ENCODE measurements at regions not wholly inside any gene's neighbourhood (a gene's known extent, or its start where the extent isn't known, plus 50 kb on each side); places are given as distances from the start of the nearest gene placed in this dataset.

DNA sequence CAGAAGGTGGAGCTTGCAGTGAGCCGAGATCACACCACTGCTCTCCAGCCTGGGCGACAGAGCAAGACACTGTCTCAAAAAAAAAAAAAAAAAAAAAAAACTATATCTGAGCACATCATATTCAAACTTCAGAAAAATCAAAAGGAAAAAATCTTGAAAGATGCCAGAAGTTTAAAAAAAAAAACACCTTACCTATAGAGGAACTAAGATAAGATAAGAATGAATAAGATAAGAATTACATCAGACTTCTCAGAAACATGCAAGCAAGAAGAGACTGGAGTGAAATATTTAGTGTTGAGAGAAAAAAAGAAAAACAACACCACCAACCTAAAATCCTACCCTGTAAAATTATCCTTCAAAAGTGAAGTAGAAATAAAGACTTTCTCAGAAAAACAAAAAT is 116.8 kb upstream of the ARID1B start:
- no peak overlapping the region for H3K4me3 ChIP-seq
- no peaks in the 10 kb centered on the region for H3K4me1 ChIP-seq (ENCODE audit: low read depth)
- intact Hi-C loops (cut with DNase I, micrococcal nuclease): no loop called here
- H3K9me3 ChIP-seq: no peaks in the 10 kb centered on the region
- no peak for DNase-seq
- ATAC-seq: no peak
- no peaks in the 10 kb centered on the region for H3K36me3 ChIP-seq (ENCODE audit: low read depth)
- TF ChIP-seq, protein P1, sequence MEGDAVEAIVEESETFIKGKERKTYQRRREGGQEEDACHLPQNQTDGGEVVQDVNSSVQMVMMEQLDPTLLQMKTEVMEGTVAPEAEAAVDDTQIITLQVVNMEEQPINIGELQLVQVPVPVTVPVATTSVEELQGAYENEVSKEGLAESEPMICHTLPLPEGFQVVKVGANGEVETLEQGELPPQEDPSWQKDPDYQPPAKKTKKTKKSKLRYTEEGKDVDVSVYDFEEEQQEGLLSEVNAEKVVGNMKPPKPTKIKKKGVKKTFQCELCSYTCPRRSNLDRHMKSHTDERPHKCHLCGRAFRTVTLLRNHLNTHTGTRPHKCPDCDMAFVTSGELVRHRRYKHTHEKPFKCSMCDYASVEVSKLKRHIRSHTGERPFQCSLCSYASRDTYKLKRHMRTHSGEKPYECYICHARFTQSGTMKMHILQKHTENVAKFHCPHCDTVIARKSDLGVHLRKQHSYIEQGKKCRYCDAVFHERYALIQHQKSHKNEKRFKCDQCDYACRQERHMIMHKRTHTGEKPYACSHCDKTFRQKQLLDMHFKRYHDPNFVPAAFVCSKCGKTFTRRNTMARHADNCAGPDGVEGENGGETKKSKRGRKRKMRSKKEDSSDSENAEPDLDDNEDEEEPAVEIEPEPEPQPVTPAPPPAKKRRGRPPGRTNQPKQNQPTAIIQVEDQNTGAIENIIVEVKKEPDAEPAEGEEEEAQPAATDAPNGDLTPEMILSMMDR (IDR thresholded peaks at IDR 0.05): no peak

DNA sequence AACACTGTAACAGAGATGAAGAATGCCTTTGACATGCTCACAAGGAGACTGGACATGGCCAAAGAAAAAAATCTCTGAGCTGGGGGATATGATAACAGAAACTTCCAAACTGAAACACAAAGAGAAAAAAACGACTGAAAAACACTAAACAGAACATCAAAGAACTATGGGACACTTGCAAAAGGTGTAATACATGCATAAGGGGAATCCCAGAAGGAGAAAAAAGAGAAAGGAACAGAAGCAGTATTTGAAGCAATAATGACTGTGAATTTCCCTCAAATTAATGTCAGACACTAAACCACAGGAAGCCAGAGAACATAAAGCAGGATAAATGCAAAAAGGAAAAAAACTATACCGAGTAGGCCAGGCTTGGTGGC is 117.4 kb upstream of the ARID1B start:
- TF ChIP-seq, protein P1 (IDR thresholded peaks at IDR 0.05): no peak
- intact Hi-C loops (cut with DNase I, micrococcal nuclease): no loop called here
- ATAC-seq (no peak), DNase-seq (no peak)
- Histone ChIP-seq H3K36me3 (ENCODE audit: low read depth) (no peaks in the 10 kb centered on the region), H3K4me1 (ENCODE audit: low read depth) (no peaks in the 10 kb centered on the region), H3K9me3 (no peaks in the 10 kb centered on the region), H3K4me3 (no peak overlapping the region)

DNA sequence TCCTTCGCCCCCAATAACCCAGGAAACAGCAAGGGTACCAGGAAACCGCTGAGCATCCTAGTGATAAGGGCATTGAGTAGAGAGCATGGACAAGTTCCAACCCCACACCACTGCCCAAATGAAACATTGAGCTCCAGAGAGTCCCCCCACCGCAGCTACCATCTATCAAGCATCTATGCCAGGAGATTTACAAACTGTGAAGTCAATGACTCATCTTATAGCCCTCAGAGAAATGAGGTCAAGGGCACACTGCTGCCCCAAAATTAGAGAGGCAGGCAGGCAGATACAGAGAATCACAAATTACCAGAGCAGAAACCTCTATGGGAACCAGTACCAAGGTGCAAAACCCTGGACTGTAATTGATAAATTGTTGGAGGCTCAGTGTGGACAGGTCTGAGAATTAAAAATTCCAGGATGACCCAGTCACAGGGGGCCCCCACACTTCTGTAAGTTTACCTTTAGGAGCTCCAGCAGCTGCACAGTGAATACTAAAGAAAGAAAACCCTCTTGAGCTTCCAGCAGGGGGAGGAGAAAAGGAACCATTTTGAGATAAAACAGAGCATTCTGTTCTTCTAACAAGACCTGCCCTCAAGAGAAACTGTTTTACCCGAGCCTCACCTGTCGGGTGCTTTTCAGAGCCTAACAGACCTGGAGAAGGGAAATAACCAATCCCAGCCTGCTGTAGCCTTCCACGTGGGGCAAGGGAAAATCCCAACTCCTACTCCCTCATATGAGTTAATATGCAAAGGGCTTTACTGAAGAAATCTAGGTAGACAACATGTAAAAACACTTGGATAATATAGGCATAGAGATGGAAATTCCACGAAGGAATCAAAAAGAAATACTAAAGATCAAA is 118.0 kb upstream of the ARID1B start:
- intact Hi-C loops (cut with DNase I, micrococcal nuclease): no loop called here
- no peaks in the 10 kb centered on the region for H3K36me3 ChIP-seq (ENCODE audit: low read depth)
- DNase-seq: no peak
- H3K4me3 ChIP-seq: no peak overlapping the region
- TF ChIP-seq, protein P1 (IDR thresholded peaks at IDR 0.05): no peak
- ATAC-seq: no peak
- H3K9me3 ChIP-seq: no peaks in the 10 kb centered on the region
- no peaks in the 10 kb centered on the region for H3K4me1 ChIP-seq (ENCODE audit: low read depth)

DNA sequence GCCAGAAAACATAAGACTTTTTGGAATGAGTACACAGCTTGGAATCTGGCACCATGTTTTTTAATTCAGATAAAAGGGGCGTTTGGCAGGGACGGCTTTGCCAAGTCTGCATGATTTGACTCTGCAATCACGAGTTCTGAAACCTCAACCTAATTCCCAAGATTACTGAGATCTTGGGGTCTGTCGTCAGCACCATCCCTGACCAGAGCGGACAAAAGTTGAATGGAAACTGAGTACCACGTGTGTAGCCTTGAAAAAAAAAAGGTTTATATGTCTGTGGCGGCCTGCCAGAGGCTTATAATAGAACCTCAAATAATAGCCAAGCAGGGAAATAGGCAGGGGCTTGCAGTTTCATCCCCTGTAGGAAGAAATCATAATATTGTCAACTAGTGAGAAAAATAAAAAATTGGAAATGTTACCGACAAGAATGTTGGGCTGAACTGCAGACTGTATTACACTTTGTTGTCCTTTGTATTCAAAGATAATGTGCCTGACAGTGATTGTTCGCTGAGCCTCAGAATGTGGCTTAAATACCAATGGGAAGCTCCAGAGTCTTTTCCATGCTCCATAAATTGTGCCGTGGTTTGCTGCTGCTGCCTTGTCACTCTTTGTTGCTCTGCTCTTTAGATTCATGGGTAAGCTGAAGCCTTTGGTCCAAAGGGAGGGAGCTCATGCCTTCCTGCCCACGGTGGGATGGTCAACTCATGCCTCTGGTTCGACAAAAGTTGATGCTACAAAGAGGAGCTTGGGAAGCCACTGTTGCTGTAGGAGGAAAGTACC is 118.8 kb upstream of the ARID1B start:
- no peak overlapping the region for H3K4me3 ChIP-seq
- ATAC-seq: no peak
- intact Hi-C loops (cut with DNase I, micrococcal nuclease): no loop called here
- no peak for DNase-seq
- H3K4me1 ChIP-seq (ENCODE audit: low read depth): no peaks in the 10 kb centered on the region
- H3K36me3 ChIP-seq (ENCODE audit: low read depth): no peaks in the 10 kb centered on the region
- TF ChIP-seq, protein P1 (IDR thresholded peaks at IDR 0.05): no peak
- H3K9me3 ChIP-seq: no peaks in the 10 kb centered on the region

DNA sequence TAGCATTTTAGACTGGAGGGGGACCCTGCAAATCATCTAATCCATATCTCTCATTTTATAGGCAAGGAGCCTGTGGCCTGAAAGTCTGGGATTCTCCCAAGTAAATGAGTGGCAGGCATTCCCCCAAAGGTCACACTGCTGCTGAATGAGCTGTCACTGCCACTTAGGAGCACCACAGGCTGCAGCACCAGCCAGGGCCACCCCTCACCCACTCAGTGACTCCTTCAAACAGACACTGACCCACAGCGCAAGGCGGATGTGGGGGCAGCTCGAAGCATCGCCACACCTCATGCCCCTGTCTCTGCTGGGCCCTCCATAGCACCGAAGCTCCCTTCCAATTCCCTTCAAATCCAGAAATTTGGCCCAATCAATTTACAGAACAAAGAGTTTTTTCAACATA is 119.9 kb upstream of the ARID1B start:
- TF ChIP-seq, protein P1 (IDR thresholded peaks at IDR 0.05): no peak
- ATAC-seq (no peak), DNase-seq (no peak)
- Histone ChIP-seq H3K4me1 (ENCODE audit: low read depth) (no peaks in the 10 kb centered on the region), H3K36me3 (ENCODE audit: low read depth) (no peaks in the 10 kb centered on the region), H3K9me3 (no peaks in the 10 kb centered on the region), H3K4me3 (no peak overlapping the region)
- intact Hi-C loops (cut with DNase I, micrococcal nuclease): no loop called here

Data from mucosa of descending colon (tissue), 3 donors.